Tibial artery (tissue), 4 donors: ENCODE measurements at regions not wholly inside any gene's neighbourhood (a gene's known extent, or its start where the extent isn't known, plus 50 kb on each side); places are given as distances from the start of the nearest gene placed in this dataset.

ENCODE experiments used
- DNase-seq, 2 donors: peaks; one replicate each; pipeline ENCODE4 v3.0.0-alpha.2; 2019
- H3K27ac ChIP-seq, 2 donors: fragments of 200-600 bp; sonication (generic) in 1 of 2; 1 replicate in 1 of 2; 2 replicates in 1 of 2; pipeline ENCODE4 v1.5.1; 2018 to 2019; ENCODE audit warnings: mild to moderate bottlenecking in 1 of 2
- H3K27me3 ChIP-seq, 2 donors: fragments of 200-600 bp; sonication (generic) in 1 of 2; one replicate each; pipeline versions ENCODE4 v1.5.1 to v1.6.0; 2016 to 2019
- H3K36me3 ChIP-seq, 3 donors: fragments of 200-600 bp; sonication (generic) in 2 of 3; one replicate each; pipeline ENCODE4 v1.5.1; 2016 to 2019; ENCODE audit warnings: mild to moderate bottlenecking in 2 of 3
- H3K4me1 ChIP-seq, 4 donors: fragments of 200-600 bp; sonication (generic) in 2 of 4; 1 replicate in 3 of 4; 2 replicates in 1 of 4; pipeline ENCODE4 v1.5.1; 2016 to 2019
- H3K4me3 ChIP-seq, 2 donors: fragments of 200-600 bp; sonication (generic) in 1 of 2; 1 replicate in 1 of 2; 2 replicates in 1 of 2; pipeline ENCODE4 v1.5.1; 2018 to 2019; ENCODE audit warnings: mild to moderate bottlenecking in 2 of 2
- H3K9me3 ChIP-seq, 3 donors: fragments of 200-600 bp; sonication (generic) in 1 of 3; one replicate each; pipeline ENCODE4 v1.5.1; 2016 to 2019
- intact Hi-C: fragments of 100-400 bp; cut with DNase I; formaldehyde crosslinking; loops from one replicate; pipeline ENCODE4 v1.15.0; 2023; ENCODE audit warnings: low total_unique reads
- TF ChIP-seq, protein P1 (sequence below), 2 experiments: fragments of 200-600 bp in 1 of 2; fragments of 450-650 bp in 1 of 2; IDR thresholded peaks; one replicate each; pipeline ENCODE4 v1.5.1; 2017 to 2019; ENCODE audit warnings: antibody characterized with exemption in 2 of 2, mild to moderate bottlenecking in 1 of 2, moderate library complexity in 1 of 2

DNA sequence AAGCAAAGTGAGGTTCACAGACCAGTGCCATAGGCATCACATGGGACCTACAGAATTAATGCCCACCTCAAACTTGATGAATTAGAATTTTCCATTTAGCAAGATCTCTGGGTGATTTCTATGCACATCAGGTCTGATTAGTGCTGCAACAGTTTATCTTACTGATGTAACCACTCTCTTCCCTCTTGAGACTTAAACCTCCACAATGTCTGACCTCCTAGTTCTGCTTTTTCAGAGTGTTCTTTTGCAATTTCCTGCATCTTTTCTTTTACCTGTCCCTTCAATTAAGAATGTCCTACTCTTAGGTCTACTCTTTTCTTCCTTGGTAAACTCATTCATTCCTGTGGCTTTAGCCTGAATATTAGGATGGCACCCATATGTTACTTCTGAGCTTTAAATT, 615.3 kb downstream of the TFAP2A start:
- no peaks in the 10 kb centered on the region for H3K9me3 ChIP-seq
- intact Hi-C loops, result no loop called here
- TF ChIP-seq, protein P1, sequence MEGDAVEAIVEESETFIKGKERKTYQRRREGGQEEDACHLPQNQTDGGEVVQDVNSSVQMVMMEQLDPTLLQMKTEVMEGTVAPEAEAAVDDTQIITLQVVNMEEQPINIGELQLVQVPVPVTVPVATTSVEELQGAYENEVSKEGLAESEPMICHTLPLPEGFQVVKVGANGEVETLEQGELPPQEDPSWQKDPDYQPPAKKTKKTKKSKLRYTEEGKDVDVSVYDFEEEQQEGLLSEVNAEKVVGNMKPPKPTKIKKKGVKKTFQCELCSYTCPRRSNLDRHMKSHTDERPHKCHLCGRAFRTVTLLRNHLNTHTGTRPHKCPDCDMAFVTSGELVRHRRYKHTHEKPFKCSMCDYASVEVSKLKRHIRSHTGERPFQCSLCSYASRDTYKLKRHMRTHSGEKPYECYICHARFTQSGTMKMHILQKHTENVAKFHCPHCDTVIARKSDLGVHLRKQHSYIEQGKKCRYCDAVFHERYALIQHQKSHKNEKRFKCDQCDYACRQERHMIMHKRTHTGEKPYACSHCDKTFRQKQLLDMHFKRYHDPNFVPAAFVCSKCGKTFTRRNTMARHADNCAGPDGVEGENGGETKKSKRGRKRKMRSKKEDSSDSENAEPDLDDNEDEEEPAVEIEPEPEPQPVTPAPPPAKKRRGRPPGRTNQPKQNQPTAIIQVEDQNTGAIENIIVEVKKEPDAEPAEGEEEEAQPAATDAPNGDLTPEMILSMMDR (IDR thresholded peaks at IDR 0.05), result no peak
- no peaks in the 10 kb centered on the region for H3K27me3 ChIP-seq
- H3K27ac ChIP-seq, result no peak overlapping the region
- no peaks in the 10 kb centered on the region for H3K4me1 ChIP-seq
- no peaks in the 10 kb centered on the region for H3K36me3 ChIP-seq
- no peak overlapping the region for H3K4me3 ChIP-seq
- no peak for DNase-seq

GRCh38 chr6:9796827-9797226, 618.0 kb downstream of the TFAP2A start:
- H3K36me3 ChIP-seq, result no peaks in the 10 kb centered on the region
- no peak for DNase-seq
- no peaks in the 10 kb centered on the region for H3K9me3 ChIP-seq
- no peak overlapping the region for H3K4me3 ChIP-seq
- H3K27me3 ChIP-seq, result no peaks in the 10 kb centered on the region
- intact Hi-C loops, result no loop called here
- TF ChIP-seq, protein P1 (IDR thresholded peaks at IDR 0.05), result no peak
- no peaks in the 10 kb centered on the region for H3K4me1 ChIP-seq
- H3K27ac ChIP-seq, result no peak overlapping the region

DNA sequence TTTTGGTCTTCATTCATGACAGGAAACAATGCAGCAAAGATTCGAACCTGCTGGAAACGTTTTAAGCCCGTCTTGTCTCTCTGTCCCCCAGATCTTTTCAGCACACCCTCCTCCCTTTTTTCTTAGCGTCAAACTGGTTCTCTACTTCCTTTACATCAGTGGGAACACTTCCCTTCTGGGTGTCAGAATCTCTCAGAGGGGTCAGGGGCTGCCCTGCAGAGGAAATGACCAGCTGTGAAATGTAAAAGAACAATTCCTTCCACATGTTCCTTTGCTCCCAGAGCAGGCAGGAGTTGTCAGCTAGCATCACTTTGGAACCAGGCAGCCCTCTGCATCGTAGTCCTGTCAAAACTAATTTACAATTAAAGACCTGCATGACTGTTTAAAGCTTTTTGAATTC, 619.0 kb downstream of the TFAP2A start:
- Histone ChIP-seq H3K4me1 (no peaks in the 10 kb centered on the region), H3K4me3 (no peak overlapping the region), H3K27ac (no peak overlapping the region), H3K9me3 (no peaks in the 10 kb centered on the region), H3K27me3 (no peaks in the 10 kb centered on the region), H3K36me3 (no peaks in the 10 kb centered on the region)
- intact Hi-C loops, result no loop called here
- TF ChIP-seq, protein P1 (IDR thresholded peaks at IDR 0.05), result no peak
- DNase-seq, result no peak

DNA sequence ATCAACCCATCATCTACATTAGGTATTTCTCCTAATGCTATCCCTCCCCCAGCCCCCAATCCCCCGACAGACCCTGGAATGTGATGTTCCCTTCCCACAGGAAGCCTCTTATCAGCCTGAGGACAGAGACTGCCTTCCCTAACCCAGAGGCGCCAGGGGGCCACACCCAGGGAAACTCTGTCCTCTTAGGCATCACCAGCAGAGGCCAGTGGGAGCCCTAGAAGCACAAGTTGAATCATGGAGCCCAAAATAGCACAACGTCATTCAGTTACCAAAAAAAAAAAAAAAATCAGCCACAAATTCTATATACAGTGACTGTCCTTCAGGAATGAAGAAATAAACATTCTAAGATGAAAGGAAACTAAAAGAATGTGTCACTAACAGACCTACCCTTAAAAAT, 625.7 kb downstream of the TFAP2A start:
- Histone ChIP-seq H3K4me3 (no peak overlapping the region), H3K36me3 (no peaks in the 10 kb centered on the region), H3K4me1 (no peaks in the 10 kb centered on the region), H3K27ac (no peak overlapping the region), H3K27me3 (no peaks in the 10 kb centered on the region), H3K9me3 (no peaks in the 10 kb centered on the region)
- TF ChIP-seq, protein P1 (IDR thresholded peaks at IDR 0.05), result no peak
- DNase-seq, result no peak
- intact Hi-C loops, result no loop called here

DNA sequence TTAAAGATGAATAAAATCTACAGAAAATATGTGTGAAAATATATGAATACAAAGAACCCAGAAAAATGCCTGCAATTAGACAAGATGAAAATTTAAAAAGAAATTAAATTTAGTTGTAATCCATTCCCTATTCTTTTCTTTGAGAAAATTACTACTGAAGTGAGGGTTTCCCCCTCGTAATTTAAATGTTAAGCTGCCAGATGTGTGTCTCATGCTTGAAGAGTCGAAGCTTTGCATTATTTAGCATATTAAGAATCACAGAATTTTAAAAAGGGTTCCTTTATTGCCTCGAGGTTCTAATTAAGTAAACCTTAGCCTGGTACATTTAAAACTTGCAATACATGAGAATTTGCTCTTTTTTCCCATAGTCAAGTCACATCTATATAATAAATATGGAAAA, 630.1 kb downstream of the TFAP2A start:
- Histone ChIP-seq H3K9me3 (no peaks in the 10 kb centered on the region), H3K4me1 (no peaks in the 10 kb centered on the region), H3K4me3 (no peak overlapping the region), H3K27ac (no peak overlapping the region), H3K27me3 (no peaks in the 10 kb centered on the region), H3K36me3 (no peaks in the 10 kb centered on the region)
- DNase-seq, result no peak
- TF ChIP-seq, protein P1 (IDR thresholded peaks at IDR 0.05), result no peak
- intact Hi-C loops, result no loop called here

GRCh38 chr6:9783567-9783966, 631.3 kb downstream of the TFAP2A start:
- no peak for DNase-seq
- H3K27ac ChIP-seq, result no peak overlapping the region
- H3K4me3 ChIP-seq, result no peak overlapping the region
- TF ChIP-seq, protein P1 (IDR thresholded peaks at IDR 0.05), result no peak
- H3K4me1 ChIP-seq, result no peaks in the 10 kb centered on the region
- intact Hi-C loops, result no loop called here
- no peaks in the 10 kb centered on the region for H3K9me3 ChIP-seq
- no peaks in the 10 kb centered on the region for H3K27me3 ChIP-seq
- H3K36me3 ChIP-seq, result no peaks in the 10 kb centered on the region
